HG02943 (cell line): ENCODE measurements at regions not wholly inside any gene's neighbourhood (a gene's known extent, or its start where the extent isn't known, plus 50 kb on each side); places are given as distances from the start of the nearest gene placed in this dataset.
"Not testable (repeated sequence)": the region's sequence is repeated elsewhere in the genome, so short reads cannot be mapped to it uniquely, and the experiment has no call there.

ENCODE experiments used
- ATAC-seq: cut with Tn5 transposase; IDR thresholded peaks from one replicate; pipeline ENCODE4 v1.9.1; 2021; ENCODE audit warnings: mild to moderate bottlenecking, low read depth, moderate library complexity; ENCODE audit not compliant: unreplicated experiment

DNA sequence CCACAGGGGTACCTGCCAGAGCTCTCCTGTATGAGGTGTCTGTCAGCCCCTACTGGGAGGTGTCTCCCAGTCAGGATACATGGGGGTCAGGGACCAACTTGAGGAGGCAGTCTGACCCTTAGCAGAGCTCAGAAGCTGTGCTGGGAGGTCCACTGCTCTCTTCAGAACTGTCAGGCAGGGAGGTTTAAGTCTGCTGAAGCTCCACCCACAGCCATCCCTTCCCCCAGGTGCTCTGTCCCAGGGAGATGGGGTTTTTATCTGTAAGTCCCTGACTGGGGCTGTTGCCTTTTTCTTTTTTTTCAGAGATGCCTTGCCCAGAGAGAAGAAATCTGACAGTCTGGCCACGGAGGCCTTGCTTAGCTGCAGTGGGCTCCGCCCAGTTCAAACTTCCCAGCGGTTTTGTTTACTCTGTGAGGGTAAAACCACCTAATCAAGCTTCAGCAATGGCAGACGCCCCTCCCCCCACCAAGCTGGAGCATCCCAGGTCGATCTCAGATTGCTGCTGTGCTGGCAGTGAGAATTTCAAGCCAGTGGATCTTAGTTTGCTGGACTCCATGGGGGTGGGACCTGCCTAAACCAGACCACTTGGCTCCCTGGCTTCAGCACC lies 118.5 kb upstream of the RADX start:
- not testable (repeated sequence) for ATAC-seq

DNA sequence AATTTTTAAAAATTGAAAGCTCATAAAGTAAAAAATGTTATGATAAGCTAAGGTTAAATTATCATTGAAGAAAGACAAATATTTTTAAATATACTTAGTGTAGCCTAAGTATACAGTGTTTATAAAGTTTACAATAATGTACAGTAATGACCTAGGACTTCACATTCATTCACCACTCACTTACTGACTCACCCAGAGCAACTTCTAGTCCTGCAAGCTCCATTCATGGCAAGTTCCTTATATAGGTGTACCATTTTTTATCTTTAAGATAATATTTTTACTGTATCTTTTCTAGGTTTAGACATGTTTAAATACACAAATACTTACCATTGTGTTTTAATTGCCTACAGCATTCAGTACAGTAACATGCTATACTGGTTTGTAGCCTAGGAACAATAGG lies 112.3 kb upstream of the RADX start:
- ATAC-seq = no peak

DNA sequence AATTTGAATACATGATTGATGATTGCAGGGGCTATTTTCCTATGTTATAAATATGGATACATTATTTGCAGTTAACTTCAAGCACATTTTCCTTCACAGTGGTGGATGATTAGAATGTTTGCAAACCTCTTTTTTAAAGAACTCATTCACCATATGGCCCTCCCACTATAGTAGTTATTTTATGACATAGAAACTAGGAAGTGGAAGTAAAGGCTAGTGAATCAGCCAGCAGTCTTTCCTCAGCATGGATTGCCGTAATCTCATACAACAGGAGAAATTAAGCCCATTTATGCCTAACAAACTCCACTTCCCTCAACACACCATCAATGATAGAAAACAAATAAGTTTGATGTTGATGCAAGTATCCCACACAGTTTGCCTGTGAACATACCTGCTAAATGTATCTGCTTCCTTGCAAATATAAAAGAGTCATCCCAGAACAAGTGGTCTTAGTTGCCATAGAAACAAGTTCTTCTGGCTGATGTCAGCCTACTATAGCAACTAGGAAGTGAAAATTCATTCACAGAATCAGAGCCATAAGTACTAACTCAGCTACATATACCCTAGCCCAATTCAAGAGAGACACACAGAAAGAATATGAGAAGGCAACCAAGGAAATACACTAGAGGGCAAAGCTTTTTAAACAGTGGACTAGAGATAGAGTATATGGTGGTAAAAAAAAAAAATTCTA lies 100.9 kb upstream of the RADX start:
- no peak for ATAC-seq
